HUDEP-2 (cell line): ENCODE measurements at regions not wholly inside any gene's neighbourhood (a gene's known extent, or its start where the extent isn't known, plus 50 kb on each side); places are given as distances from the start of the nearest gene placed in this dataset.
"Not testable (repeated sequence)": the region's sequence is repeated elsewhere in the genome, so short reads cannot be mapped to it uniquely, and the experiment has no call there.

Source experiments
- DNase-seq, 76 experiments: peaks; one replicate each; lab custom pipeline; 2025; ENCODE audit not compliant: unreplicated experiment in 76 of 76; lab: John Stamatoyannopoulos, UW

DNA sequence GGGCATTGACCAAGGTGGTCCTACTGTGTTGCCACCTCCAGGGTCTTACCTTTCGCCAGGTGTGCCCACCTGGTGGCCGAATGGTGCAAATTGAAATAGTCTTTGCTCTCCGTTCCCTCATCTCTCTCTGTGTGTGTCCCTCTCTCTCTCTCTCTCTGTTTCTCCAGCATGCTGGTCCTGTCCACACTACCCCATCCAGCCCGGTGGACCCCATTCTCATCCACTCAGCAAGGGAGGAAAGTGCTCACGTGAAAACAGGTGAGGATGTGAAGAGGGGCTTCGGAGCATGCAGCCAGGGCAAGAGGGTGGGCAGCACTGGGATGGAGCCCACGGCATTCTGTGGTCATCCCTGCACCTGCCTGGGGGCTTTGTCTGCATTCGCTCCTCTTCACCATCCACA is 150.1 kb downstream of the CRLF2 start:
- no peak for DNase-seq

DNA sequence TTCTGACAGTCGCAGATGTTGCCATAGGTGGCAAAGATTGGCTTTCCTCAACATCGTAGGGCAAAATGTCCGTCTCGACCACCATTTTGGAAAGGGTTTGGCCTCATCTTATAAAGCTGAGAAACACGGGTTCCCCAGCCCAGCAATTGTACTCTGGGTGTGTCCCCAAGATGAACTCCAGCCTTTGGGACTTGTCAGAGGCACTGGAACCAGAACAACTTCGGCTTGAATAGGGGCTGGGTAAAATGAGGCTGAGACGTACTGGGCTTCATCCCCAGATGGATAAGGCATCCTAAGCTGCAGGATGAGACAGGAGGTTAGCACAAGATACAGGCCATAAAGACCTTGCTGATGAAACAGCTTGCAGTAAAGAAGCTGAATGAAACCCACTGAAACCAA is 151.9 kb downstream of the CRLF2 start:
- DNase-seq: no peak

DNA sequence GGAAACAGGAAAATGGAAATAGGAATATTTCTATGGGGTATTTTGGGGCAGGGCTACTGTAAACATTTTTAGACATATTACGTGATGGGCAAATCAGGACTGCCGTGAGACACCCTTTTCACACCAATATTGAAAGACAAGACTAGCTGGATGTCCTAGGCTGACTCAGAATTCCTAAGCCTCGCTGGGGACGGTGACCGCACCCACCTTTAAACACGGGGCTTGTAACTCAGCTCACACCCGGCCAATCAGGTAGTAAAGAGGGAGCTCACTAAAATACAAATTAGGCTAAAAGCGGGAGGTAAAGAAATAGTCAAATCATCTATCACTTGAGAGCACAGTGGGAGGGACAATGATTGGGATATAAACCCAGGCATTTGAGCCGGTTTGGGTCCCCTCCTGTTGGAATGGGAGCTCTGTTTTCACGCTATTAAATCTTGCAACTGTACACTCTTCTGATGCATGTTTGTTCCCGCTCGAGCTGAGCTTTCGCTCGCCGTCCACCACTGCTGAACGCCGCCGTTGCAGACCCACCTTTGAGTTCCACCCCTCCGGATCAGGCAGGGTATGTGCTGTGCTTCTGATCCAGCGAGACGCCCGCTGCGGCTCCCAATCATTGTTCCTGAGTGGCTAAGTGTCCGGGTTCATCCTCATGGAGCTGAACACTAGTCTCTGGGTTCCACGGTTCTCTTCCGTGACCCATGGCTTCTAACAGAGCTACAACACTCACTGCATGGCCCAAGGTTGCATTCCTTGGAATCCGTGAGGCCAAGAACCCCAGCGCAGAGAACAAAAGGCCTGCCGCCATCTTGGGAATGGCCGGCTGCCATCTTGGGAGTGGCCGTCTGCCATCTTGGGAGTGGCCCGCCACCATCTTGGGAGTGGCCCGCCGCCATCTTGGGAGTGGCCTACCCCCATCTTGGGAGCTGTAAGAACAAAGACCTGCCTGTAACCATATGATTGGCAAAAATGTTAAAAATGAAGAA is 152.6 kb downstream of the CRLF2 start:
- DNase-seq: no peak

DNA sequence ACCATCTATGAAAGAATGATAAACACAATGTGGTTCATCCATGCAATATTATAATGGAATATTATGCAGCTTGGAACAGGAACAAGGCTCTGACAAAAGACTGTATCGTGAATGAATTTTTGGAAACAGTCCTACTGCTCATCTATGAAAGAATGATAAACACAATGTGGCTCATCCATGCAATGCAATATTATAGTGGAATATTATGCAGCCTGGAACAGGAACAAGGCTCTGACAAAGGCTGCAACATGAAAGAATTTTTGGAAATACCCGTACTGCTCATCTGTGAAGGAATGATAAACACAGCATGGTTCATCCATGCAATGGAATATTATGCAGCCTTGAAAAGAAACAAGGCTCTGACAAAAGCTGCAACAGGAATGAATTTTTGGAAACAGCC is 158.8 kb downstream of the CRLF2 start:
- not testable (repeated sequence) for DNase-seq

DNA sequence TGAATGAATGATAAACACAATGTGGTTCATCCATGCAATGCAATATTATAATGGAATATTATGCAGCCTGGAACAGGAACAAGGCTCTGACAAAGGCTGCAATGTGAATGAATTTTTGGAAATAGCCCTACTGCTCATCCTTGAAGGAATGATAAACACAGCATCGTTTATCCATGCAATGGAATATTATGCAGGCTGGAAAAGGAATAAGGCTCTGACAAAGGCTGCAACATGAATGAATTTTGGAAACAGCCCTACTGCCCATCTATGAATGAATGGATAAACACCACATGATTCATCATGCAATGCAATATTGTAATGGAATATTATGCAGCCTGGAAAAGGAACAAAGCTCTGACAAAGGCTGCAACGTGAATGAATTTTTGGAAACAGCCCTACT is 159.4 kb downstream of the CRLF2 start:
- DNase-seq: no peak

DNA sequence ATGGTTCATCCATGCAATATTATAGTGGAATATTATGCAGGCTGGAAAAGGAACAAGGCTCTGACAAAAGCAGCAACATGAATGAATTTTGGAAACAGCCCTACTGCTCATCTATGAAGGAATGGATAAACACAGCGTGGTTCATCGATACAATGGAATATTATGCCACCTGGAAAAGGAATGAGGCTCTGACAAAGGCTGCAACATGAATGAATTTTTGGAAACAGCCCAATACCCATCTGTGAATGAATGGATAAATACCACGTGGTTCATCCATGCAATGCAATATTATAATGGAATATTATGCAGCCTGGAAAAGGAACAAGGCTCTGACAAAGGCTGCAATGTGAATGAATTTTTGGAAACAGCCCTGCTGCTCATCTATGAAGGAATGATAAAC is 160.4 kb downstream of the CRLF2 start:
- no peak for DNase-seq

DNA sequence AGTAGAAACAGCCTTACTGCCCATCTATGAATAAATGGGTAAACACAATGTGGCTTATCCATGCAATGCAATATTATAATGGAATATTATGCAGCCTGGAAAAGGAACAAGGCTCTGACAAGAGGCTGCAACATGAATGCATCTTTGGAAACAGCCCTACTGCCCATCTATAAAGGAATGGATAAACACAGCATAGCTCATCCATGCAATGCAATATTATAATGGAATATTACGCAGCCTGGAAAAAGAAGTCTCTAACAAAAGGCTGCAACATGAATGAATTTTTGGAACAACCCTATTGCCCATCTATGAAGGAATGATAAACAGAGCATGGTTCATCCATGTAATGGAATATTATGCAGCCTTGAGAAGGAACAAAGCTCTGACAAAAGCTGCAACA is 161.0 kb downstream of the CRLF2 start:
- no peak for DNase-seq

DNA sequence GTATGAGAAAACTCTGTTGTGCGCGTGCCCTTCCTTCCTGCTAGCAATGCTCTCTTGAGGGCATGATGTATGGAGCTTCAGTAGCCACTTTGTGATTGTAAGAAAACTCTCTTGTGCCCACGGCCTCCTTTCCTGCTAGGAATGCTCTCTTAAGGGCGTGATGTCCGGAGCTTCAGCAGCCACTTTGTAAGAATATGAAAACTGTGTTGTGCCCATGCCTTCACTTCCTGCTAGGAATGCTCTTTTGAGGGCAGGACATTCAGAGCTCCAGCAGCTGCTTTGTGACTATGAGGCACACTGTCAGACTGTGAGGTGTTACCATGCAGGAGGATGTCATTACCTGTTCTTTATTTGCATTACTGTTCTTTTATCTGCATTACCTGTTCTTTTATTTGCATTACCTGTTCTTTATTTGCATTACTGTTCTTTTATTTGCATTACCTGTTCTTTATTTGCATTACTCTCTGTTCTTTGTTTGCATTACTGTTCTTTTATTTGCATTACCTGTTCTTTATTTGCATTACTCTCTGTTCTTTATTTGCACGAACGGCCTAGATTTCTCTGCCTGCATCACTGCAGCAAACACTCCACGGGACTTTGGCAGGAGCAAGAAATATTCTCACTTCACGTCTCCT is 166.7 kb downstream of the CRLF2 start:
- DNase-seq: no peak

DNA sequence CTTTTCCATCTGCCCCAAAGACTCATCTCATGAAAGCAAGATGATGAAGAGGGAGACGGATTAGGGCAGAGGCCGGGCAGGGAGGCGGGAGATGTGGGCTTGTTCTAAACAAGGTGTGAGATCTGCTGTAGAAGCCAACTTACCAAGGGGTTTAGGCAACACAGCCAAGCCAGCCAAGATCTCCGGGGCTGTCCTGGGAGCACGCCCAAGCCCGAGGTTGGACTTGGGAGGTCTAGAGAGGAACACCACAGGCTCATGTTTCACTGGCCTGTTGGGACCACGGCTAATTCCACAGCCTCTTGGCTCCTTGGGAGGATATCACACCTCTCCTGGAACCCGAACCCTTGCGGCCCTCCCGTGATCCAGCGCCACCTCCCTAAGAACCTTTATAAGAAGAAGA is 171.4 kb downstream of the CRLF2 start:
- no peak for DNase-seq

DNA sequence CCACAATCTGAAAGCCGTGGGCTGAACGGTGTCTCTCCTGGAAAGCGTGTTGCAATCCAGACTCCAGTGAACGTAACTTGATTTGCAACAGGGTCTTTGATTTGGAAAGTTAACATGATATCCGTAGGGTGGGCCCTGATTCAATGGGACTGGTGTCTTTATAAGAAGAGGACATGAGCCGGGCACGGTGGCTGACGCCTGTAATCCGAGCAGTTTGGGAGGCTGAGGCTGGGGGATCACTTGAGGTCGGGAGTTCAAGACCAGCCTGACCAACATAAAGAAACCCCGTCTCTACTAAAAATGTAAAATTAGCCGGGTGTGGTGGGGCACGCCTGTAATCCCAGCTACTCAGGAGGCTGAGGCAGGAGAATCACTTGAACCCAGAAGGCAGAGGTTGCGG is 176.5 kb downstream of the CRLF2 start:
- DNase-seq: not testable (repeated sequence)

DNA sequence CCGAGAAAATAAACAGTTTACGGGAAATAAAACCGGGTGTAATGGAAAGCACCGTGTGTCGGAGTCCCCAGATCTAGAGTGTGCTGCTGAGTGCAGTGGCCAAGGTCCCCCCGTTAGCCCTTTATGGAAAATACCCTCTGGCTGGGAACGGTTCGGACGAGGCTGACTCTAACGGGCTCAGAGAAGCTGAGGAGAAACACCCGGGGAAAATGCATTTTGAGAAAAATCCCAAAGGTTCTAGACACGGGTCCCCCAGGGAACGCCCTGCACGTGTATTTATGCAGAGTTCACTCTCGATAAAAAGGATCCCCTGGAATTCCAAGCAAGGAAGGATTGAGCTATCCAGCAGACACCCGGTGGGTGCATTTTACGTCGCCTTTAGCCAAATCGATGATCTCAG is 177.2 kb downstream of the CRLF2 start:
- no peak for DNase-seq

DNA sequence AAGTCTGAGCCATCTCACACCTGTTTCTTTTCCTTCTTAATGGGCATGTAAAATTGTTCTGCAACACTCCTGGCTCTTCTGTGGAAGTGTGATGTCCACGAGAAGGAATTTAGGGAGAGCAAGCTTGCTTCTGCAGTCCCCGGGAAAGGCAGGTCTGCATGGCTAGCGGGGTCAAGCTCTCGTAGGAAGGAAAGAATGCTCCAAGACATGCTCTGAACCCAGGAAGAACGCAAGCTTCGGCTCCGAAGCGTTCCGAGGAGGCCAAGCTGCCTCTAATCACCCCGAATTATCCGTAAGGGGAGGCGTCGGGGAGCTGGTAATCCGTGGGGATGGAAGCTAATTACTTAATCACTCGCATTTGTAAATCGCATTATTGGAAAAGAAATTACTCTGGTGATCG is 177.7 kb downstream of the CRLF2 start:
- DNase-seq: no peak

DNA sequence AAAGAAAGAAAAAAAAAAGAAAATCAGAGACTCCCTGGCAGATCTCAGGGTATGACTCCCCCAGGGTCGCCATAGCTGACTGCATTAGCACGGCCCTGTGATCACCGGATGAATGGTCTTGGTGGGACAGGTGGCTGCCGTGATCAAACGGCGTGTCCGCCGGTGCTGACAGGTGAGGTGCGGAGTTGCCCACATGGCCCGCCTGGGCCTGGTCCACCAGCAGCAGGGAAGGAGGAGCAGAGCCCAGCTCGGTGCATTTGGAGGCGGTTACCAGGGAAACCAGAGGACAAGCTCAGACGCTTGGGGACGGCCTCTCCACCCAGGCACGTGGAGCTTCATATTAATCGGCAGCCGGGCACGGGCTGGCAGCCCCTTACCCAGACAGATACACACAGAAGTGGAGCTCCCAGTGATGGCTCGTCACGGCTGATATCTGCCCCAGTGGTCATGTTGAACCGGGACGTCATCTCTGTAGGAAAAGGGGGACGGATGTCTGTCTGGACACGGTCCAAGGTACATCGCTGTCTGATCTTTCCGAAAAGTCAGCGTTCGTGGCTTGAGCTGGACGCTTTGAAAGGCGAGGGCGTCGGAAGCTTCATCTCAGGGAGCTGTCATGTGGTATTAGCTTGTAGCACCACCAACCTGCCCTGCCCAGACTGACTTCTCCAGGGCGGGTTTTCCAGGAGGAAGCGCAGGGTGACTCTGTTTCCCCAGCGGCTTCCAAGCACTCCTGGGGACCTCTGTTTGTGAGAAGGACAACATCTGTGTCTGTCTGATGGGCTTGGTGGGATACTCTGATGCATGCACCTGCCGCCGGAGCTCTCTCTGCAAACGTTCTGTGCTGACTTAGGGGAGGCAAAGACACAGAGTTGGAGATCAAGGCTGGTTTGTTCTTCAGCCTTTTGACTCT is 180.7 kb downstream of the CRLF2 start:
- DNase-seq: no peak

DNA sequence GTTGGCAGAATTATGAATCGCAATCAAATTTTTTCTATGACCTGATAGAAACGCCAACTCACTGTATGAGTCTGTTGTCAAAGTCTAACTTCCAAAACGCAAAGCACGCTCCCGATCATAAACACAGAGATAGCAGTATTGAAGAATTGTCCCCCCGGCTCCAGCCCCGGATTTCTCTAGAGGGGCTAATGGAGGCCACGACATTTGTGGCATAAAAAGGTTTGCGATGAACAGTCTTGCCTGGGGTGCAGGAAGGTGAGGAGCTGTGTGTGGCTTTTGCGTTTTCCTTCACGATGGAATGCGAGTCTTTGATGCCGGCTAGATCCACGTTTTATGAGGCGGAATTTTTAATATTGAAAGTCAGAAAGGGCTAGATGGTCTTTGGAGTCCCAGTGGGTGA is 183.0 kb downstream of the CRLF2 start:
- DNase-seq: no peak

DNA sequence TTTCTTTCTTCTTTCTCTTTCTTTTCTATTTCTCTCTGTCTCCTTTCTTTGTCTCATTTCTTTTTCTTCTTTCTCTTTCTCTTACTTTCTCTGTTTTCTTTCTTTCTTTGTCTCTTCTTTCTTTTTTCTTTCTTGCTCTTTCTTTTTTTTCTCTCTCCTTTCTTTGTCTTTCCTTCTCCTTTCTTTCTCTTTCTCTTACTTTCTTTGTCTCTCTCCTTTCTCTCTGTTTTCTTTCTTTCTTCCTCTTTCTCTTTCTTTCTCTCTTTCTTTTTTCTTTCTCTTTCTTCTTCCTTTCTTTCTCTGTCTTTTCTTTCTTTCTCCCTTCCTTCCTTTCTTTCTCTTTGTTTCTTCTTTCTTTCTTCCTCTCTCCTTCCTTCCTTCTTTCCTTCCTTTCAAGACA is 184.8 kb downstream of the CRLF2 start:
- DNase-seq: no peak

DNA sequence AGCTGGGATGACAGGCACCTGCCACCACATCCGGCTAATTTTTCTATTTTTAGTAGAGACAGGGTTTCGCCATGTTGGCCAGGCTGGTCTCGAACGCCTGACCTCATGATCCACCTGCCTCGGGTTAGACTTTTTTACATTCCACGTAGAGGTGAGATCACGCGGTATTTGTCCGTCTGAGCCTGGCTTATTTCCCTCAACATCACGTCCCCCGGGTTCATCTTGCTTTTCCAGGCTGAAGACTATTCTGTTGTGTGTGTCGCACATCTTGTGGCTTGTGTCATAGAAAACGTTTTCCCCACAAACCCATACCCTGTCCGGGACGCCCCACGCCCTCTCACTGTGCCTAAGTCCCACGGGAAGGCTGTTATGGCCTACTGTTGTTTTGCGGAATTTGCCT is 185.3 kb downstream of the CRLF2 start:
- no peak for DNase-seq

DNA sequence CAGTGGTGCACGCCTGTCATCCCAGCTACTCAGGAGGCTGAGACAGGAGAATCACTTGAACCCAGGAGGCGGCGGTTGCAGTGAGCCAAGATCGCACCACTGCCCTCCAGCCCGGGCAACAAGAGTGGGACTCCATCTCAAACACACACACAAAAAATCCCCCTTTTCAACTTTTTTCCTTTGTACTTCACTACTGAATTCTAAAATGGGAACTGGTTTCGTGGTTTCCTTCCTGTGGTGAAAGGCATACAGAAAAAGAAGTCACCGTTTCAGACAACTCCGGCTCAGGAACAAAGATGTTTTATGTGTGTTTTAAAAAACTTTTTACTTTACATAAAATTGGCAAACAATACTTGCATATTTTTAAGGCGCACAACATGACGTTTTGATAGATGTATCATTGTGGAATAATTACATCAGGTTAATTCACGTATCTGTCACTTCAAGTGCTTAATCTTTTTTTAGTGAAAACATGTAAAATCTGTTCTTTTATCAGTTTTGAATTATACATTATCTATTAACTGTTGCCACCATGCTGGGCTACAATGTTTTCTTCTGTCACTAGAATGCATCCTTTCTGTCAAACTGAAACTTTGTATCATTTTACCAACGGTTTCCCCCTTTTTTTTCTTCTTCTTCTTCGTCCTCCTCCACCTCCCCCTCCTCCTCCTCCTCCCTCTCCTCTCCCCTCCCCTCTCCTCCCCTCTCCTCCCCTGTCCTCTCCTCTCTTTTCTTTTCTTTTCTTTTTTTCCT is 186.0 kb downstream of the CRLF2 start:
- DNase-seq: no peak

DNA sequence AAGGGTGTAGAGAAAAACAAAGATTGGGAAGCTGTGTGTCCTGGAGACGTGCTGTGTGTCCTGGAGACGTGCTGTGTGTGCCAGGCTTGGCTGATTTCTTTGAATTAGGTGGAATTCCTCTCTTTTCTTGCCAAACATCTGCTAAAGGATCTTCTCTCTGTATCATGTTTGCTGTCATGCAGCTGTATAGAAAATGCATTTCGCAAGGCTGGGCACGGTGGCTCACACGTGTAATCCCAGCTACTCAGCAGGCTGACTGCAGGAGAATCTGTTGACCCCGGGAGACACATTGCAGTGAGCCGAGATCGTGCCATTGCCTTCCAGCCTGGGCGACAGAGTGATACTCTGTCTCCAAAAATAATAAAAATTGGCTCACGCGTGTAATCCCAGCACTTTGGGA is 187.0 kb downstream of the CRLF2 start:
- DNase-seq: no peak

DNA sequence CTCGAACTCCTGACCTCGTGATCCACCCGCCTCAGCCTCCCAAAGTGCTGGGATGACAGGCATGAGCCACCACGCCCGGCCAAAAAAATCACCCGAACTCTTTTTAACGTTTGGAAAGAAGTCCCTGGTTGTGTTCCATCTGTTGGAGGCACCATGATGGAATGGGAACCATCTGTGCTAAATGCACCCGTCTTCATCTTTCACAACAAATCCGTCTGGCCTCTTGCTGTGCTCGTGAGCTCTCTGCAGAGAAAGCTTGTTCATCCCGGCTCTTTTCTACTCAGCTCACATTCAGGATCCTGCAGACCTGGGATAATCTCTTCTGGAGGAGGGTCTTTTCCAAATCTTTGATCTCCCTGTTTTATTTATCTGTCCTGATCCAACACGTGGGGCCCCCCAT is 188.8 kb downstream of the CRLF2 start:
- no peak for DNase-seq

DNA sequence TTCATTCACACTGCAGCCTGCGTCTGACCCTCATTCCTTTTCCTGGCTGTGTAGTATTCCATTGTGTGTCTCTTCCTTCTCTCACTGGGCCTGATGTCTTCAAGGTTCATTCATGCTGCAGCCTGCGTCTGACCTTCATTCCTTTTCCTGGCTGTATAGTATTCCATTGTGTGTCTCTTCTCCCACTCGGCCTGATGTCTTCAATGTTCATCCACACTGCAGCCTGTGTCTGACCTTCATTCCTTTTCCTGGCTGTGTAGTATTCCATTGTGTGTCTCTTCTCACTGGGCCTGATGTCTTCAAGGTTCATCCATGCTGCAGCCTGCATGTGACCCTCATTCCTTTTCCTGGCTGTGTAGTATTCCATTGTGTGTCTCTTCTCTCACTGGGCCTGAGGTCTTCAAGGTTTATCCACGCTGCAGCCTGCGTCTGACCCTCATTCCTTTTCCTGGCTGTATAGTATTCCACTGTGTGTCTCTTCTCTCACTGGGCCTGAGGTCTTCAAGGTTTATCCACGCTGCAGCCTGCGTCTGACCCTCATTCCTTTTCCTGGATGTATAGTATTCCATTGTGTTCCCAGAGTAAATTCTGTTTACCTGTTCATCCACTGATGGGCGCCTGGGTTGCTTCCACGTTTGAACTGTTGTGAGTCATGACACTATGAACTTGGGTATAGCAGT is 191.0 kb downstream of the CRLF2 start:
- not testable (repeated sequence) for DNase-seq
